NB4 (cell line): ENCODE measurements at regions not wholly inside any gene's neighbourhood (a gene's known extent, or its start where the extent isn't known, plus 50 kb on each side); places are given as distances from the start of the nearest gene placed in this dataset.

Source experiments
- POLR2A ChIP-seq: IDR thresholded peaks from 2 replicates; pipeline ENCODE4 v1.6.1; 2011; ENCODE audit warnings: mild to moderate bottlenecking; ENCODE audit not compliant: insufficient read length; ENCODE audit errors: extremely low read depth
- TF ChIP-seq, protein P1 (sequence below): IDR thresholded peaks from one replicate; pipeline ENCODE4 v1.5.1; 2012; ENCODE audit warnings: low read depth, low read length

DNA sequence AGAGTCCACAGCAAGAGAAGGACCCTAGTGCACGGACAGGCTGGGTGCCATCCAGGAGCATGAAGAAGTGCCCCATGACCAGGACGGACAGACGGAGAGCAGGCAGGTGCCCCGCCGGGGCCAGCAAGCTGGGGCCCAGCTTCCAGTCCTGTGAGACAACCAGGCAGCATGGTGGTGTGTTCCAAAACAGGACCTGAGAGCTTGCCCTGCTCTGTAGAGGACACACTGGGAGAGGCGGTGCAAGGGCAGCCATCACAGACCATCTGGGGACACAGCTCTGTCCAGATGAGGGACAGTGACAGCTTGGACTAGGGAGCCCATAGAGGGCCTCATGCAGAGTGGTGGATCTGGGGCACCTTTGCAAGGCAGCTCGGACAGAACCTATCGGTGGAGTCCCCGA lies 279.8 kb downstream of the EIPR1 start:
- TF ChIP-seq, protein P1, sequence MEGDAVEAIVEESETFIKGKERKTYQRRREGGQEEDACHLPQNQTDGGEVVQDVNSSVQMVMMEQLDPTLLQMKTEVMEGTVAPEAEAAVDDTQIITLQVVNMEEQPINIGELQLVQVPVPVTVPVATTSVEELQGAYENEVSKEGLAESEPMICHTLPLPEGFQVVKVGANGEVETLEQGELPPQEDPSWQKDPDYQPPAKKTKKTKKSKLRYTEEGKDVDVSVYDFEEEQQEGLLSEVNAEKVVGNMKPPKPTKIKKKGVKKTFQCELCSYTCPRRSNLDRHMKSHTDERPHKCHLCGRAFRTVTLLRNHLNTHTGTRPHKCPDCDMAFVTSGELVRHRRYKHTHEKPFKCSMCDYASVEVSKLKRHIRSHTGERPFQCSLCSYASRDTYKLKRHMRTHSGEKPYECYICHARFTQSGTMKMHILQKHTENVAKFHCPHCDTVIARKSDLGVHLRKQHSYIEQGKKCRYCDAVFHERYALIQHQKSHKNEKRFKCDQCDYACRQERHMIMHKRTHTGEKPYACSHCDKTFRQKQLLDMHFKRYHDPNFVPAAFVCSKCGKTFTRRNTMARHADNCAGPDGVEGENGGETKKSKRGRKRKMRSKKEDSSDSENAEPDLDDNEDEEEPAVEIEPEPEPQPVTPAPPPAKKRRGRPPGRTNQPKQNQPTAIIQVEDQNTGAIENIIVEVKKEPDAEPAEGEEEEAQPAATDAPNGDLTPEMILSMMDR = no peak
- no peak for TF ChIP-seq POLR2A
